Spinal cord (tissue), 9 donors: ENCODE measurements at regions not wholly inside any gene's neighbourhood (a gene's known extent, or its start where the extent isn't known, plus 50 kb on each side); places are given as distances from the start of the nearest gene placed in this dataset.

Experiments
- DNase-seq, 6 donors: peaks; one replicate each; pipeline versions ENCODE4 v3.0.0 to v3.0.0-alpha.2; 2013 to 2015; ENCODE audit warnings: low spot score in 6 of 6, low read depth in 4 of 6
- H3K27ac ChIP-seq: one replicate; pipeline ENCODE4 v1.5.1; 2013; ENCODE audit warnings: low read depth, low read length, control low read depth
- H3K27me3 ChIP-seq: one replicate; pipeline ENCODE4 v1.6.1; 2013; ENCODE audit warnings: low read length; ENCODE audit not compliant: control insufficient read depth, insufficient read depth
- H3K36me3 ChIP-seq: one replicate; pipeline ENCODE4 v1.6.1; 2013; ENCODE audit warnings: low read length; ENCODE audit not compliant: control insufficient read depth, insufficient read depth
- H3K4me1 ChIP-seq: one replicate; pipeline ENCODE4 v1.6.1; 2013; ENCODE audit warnings: low read length; ENCODE audit not compliant: control insufficient read depth, insufficient read depth
- H3K4me3 ChIP-seq: one replicate; pipeline ENCODE4 v1.5.1; 2013; ENCODE audit warnings: low read depth, low read length, control low read depth
- H3K9me3 ChIP-seq: one replicate; pipeline ENCODE4 v1.6.1; 2013; ENCODE audit warnings: low read length; ENCODE audit not compliant: control insufficient read depth, insufficient read depth
- WGBS: methylation state at CpG from one replicate; pipeline ENCODE4 v1.1.5; 2013; ENCODE audit warnings: missing lambda C conversion rate; ENCODE audit not compliant: insufficient coverage; 5-methylcytosine and 5-hydroxymethylcytosine counted together
- donor health status: healthy.

DNA sequence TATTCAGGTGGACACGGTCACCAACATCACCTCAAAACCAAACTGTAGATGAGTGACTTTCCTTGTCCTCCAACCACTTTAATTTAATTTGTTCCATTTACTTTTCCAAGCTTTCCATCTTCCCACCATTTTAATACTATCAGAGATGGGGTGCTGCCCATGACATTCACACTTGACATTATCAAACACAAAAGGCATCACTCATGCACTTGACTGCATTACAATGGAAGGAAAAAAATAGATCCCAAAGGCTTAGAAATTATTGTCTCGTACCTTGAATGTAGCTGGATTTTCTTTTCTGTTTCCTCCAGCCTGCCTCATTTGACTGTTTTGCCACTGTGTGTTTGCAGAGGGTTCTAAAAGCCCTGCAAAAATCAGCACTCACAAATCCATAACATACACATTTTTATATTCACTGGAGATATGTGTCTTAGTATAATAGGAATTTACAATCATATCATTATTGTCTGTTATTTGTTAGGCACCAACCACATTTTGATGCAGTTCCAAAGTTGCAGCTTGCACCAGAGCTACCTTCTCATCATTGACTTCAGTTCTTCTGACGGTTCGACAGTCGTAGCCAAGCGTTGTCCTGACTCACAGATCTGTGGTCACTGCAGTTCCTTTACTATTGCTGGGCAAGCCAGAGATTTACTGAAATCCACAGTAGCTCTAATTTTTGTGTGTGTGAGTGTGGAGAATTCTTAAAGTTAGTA lies 712.3 kb upstream of the WWC1 start:
- Histone ChIP-seq H3K27me3 (peaks cover 5% of the 10 kb centered on the region), H3K27ac (no peak overlapping the region), H3K9me3 (no peaks in the 10 kb centered on the region), H3K36me3 (no peaks in the 10 kb centered on the region), H3K4me1 (no peaks in the 10 kb centered on the region), H3K4me3 (no peak overlapping the region)
- 97% methylated on average over 5 of the region's 6 CpGs for WGBS
- DNase-seq: no peak

DNA sequence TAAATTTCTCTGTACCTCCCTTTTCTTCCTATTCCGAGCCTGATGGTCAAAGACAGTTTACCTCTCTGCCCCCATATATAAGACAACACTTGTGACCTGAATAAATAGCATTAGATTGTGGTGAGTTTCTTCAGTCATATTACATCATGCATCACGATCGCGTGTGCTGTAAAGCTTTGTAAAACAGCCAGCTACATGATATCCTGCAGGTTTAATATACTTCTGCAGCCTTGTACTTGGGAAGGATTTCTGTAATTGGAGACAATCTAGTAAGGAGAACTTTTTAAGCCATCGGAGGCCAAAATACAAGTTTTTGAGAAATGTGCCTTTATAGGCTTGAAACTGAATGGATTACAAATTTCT lies 711.8 kb upstream of the WWC1 start:
- no peak for DNase-seq
- H3K9me3 ChIP-seq: no peaks in the 10 kb centered on the region
- no peak overlapping the region for H3K4me3 ChIP-seq
- H3K36me3 ChIP-seq: no peaks in the 10 kb centered on the region
- H3K27me3 ChIP-seq: peaks cover 5% of the 10 kb centered on the region
- H3K4me1 ChIP-seq: no peaks in the 10 kb centered on the region
- no peak overlapping the region for H3K27ac ChIP-seq
- WGBS: no CpG with 5 or more reads among the region's 5 CpGs

GRCh38 chr5:167580608-167581007 lies 710.8 kb upstream of the WWC1 start:
- H3K4me1 ChIP-seq: no peaks in the 10 kb centered on the region
- H3K36me3 ChIP-seq: no peaks in the 10 kb centered on the region
- WGBS: 93% methylated on average over 13 of the region's 13 CpGs
- H3K4me3 ChIP-seq: no peak overlapping the region
- H3K27me3 ChIP-seq: no peaks in the 10 kb centered on the region
- no peak overlapping the region for H3K27ac ChIP-seq
- no peak for DNase-seq
- H3K9me3 ChIP-seq: no peaks in the 10 kb centered on the region

GRCh38 chr5:167582283-167582682 lies 709.2 kb upstream of the WWC1 start:
- no peak overlapping the region for H3K27ac ChIP-seq
- H3K27me3 ChIP-seq: no peaks in the 10 kb centered on the region
- no peaks in the 10 kb centered on the region for H3K9me3 ChIP-seq
- DNase-seq: no peak
- no CpG with 5 or more reads among the region's 2 CpGs for WGBS
- no peak overlapping the region for H3K4me3 ChIP-seq
- no peaks in the 10 kb centered on the region for H3K4me1 ChIP-seq
- H3K36me3 ChIP-seq: no peaks in the 10 kb centered on the region

GRCh38 chr5:167582886-167583285 lies 708.6 kb upstream of the WWC1 start:
- WGBS: no CpG with 5 or more reads among the region's 6 CpGs
- H3K4me3 ChIP-seq: no peak overlapping the region
- H3K9me3 ChIP-seq: no peaks in the 10 kb centered on the region
- no peaks in the 10 kb centered on the region for H3K4me1 ChIP-seq
- no peaks in the 10 kb centered on the region for H3K36me3 ChIP-seq
- DNase-seq: no peak
- H3K27me3 ChIP-seq: no peaks in the 10 kb centered on the region
- H3K27ac ChIP-seq: no peak overlapping the region

- Histone ChIP-seq H3K4me3 (no peak overlapping the region), H3K9me3 (no peaks in the 10 kb centered on the region), H3K27me3 (no peaks in the 10 kb centered on the region), H3K27ac (no peak overlapping the region), H3K4me1 (no peaks in the 10 kb centered on the region), H3K36me3 (no peaks in the 10 kb centered on the region)
- no peak for DNase-seq
- no CpG with 5 or more reads among the region's 2 CpGs for WGBS
Measured at GRCh38 chr5:167585184-167585583, 706.3 kb upstream of the WWC1 start.

GRCh38 chr5:167587772-167588437 lies 703.5 kb upstream of the WWC1 start:
- Histone ChIP-seq H3K4me1 (no peaks in the 10 kb centered on the region), H3K27me3 (no peaks in the 10 kb centered on the region), H3K9me3 (no peaks in the 10 kb centered on the region), H3K4me3 (no peak overlapping the region), H3K36me3 (no peaks in the 10 kb centered on the region), H3K27ac (no peak overlapping the region)
- peak in 2 of 6 donors; percentile 49 to 74 for DNase-seq
- 64% methylated on average over 2 of the region's 5 CpGs for WGBS

GRCh38 chr5:167592114-167592513 lies 699.3 kb upstream of the WWC1 start:
- Histone ChIP-seq H3K27me3 (no peaks in the 10 kb centered on the region), H3K27ac (no peak overlapping the region), H3K4me1 (no peaks in the 10 kb centered on the region), H3K36me3 (no peaks in the 10 kb centered on the region), H3K4me3 (no peak overlapping the region), H3K9me3 (no peaks in the 10 kb centered on the region)
- WGBS: 100% methylated on average over 3 of the region's 4 CpGs
- no peak for DNase-seq

- H3K9me3 ChIP-seq: no peaks in the 10 kb centered on the region
- no peaks in the 10 kb centered on the region for H3K36me3 ChIP-seq
- no peaks in the 10 kb centered on the region for H3K27me3 ChIP-seq
- H3K4me3 ChIP-seq: no peak overlapping the region
- WGBS: no CpG with 5 or more reads among the region's 5 CpGs
- no peaks in the 10 kb centered on the region for H3K4me1 ChIP-seq
- no peak overlapping the region for H3K27ac ChIP-seq
- no peak for DNase-seq
Measured at GRCh38 chr5:167593329-167594060, 698.0 kb upstream of the WWC1 start.

DNA sequence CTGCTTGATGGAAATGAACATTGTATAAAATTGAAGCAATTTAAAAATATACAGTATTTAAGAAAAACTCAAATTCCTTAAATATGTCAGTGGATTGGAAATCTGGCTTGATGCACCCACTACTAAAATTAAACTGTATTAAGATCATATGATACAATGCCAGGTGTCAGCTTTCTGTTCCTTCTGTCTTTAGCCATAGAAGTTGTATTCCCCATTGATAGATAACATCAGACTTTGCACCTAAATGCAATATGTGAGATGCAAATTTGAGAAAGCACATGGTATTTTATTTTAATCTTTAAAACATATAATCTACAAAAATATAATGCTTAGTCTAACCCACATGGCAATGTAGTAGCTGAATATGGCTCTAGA lies 697.4 kb upstream of the WWC1 start:
- Histone ChIP-seq H3K36me3 (no peaks in the 10 kb centered on the region), H3K27me3 (no peaks in the 10 kb centered on the region), H3K4me3 (no peak overlapping the region), H3K4me1 (no peaks in the 10 kb centered on the region), H3K27ac (no peak overlapping the region), H3K9me3 (no peaks in the 10 kb centered on the region)
- peak in 1 of 6 donors; percentile 62 for DNase-seq
